NCI-H128 (cell line): ENCODE measurements at regions not wholly inside any gene's neighbourhood (a gene's known extent, or its start where the extent isn't known, plus 50 kb on each side); places are given as distances from the start of the nearest gene placed in this dataset.
A peak's percentile ranks its signal among the peaks of the same experiment; 100 is the strongest.
"Not testable (repeated sequence)": the region's sequence is repeated elsewhere in the genome, so short reads cannot be mapped to it uniquely, and the experiment has no call there.

Source experiments
- DNase-seq: peaks from one replicate; lab custom pipeline; 2025; ENCODE audit not compliant: unreplicated experiment; lab: John Stamatoyannopoulos, UW

GRCh38 chr21:39083377-39084008 is 99.8 kb downstream of the PSMG1 start:
- no peak for DNase-seq

GRCh38 chr21:39082656-39083376 is 100.4 kb downstream of the PSMG1 start:
- DNase-seq: no peak

DNA sequence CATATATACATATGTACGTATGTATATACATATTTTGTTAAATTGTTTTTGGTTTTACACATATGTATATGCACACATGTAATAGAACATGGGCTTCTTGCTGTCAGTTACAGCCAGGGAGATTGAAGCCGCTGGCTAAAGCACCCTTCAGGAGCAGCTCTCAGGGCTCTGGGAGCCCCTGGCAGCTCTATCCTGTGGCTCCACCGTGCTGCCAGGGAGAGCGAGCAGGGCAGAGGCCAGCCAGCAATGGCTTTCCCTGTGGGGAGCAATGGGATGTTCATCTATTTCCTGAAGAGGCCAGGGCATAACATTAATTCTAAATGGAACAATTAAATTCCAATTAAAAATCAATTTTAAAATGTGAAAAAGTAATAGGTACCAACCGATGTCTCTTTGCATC is 102.9 kb downstream of the PSMG1 start:
- no peak for DNase-seq

DNA sequence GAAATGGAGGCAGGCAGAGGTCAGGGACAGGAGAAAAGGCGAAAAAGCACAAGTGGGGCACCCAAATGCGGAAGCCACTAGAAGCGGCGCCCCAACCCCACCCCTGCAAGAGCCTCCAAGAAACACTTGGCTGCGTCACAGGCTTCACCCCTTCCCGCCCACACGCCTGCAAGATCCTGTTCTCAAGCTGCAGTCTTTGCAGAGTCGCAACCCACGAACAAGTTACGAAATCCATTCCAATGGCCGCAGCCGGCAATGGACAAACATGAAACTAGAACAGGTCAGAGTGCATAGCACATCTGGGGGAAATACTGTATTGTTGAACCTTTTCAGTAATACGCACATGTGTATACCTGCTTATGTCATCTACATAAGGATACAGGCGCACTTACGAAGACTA is 103.6 kb downstream of the PSMG1 start:
- no peak for DNase-seq

DNA sequence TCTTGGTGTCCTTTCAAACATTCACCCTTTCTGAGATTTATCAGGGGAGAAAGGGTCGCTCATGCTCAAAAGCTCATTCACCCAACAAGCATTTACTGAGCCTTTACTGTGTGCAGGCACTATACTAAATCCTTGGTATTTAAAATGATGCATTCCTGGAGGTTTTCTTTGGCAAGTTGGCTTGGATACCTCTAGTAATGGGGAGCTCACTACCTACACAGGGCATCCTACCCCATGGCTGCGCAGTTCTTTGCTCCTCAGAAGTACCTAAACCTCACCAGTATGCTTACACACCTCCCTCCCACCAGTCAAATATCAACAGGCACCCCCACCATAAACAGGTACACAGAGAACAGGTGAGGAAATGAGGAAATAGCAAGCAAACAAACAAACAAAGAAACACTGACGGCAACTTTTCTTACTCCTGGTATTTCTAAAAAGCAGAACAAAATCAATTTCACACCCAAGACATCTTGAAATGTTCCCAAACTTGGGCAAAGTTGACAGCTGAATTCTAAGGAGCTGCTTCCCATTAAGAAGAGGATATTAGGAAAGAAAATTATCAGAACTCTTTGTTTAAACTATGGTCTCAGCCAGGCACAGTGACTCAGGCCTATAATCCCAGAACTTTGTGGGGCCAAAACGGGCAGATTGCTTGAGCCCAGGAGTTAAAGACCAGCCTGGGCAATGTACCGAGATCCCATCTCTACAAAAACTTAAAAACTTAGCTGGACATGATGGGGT is 104.8 kb downstream of the PSMG1 start:
- DNase-seq: no peak

DNA sequence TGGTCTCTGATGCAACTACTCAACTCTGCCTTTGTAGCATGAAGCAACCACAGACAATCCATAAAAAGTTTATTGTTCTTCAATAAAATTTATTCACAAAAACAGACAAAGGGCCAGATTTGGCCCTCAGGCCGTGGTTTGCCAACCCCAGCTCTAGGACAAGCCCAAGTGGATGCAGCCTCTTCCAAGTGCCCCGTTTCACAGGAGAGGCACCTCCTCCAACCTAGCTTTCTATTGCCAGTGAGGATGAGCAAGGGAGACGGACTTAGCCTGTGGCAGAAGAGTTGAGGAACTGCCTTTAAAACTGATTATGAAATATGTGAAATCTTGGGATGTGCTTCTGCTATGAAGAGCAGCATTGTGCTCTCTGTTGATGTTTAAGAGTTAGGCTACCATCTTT is 105.4 kb downstream of the PSMG1 start:
- no peak for DNase-seq

- DNase-seq: no peak
Measured at GRCh38 chr21:39074508-39074907, 108.7 kb downstream of the PSMG1 start.

GRCh38 chr21:39073717-39074116 is 109.5 kb downstream of the PSMG1 start:
- DNase-seq: no peak

DNA sequence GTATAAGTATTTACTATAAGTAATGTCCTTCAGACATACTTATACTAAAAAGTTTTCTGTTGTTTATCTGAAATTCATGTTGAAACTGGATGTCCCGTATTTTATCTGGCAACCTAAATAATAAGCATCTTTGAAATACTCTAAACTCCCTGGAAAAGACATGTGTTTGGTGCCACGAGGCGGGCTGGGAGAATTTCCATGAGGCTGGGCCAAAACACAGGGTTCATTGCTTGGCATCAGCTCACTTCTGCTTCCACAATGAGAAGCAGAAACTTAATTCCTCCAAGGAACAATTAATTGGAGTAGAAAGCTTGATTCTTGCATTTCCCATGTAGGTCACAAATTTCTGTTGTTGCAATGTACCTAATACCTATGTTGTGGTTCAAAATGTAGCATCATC is 110.2 kb downstream of the PSMG1 start:
- no peak for DNase-seq

GRCh38 chr21:39072468-39072867 is 110.8 kb downstream of the PSMG1 start:
- no peak for DNase-seq

- DNase-seq: no peak
Measured at GRCh38 chr21:39071623-39072214, 111.5 kb downstream of the PSMG1 start.

DNA sequence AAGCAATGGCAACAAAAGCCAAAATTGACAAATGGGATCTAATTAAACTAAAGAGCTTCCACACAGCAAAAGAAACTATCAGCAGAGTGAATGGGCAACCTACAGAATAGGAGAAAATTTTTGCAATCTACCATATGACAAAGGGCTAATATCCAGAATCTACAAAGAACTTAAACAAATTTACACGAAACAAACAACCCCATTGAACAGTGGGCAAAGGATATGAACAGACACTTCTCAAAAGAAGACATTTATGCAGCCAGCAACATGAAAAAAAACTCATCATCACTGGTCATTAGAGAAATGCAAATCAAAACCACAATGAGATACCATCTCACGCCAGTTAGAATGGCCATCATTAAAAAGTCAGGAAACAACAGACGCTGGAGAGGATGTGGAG is 113.4 kb downstream of the PSMG1 start:
- not testable (repeated sequence) for DNase-seq

GRCh38 chr21:39066829-39067780 is 116.1 kb downstream of the PSMG1 start:
- no peak for DNase-seq

- no peak for DNase-seq
Measured at GRCh38 chr21:39065917-39066316, 117.3 kb downstream of the PSMG1 start.

DNA sequence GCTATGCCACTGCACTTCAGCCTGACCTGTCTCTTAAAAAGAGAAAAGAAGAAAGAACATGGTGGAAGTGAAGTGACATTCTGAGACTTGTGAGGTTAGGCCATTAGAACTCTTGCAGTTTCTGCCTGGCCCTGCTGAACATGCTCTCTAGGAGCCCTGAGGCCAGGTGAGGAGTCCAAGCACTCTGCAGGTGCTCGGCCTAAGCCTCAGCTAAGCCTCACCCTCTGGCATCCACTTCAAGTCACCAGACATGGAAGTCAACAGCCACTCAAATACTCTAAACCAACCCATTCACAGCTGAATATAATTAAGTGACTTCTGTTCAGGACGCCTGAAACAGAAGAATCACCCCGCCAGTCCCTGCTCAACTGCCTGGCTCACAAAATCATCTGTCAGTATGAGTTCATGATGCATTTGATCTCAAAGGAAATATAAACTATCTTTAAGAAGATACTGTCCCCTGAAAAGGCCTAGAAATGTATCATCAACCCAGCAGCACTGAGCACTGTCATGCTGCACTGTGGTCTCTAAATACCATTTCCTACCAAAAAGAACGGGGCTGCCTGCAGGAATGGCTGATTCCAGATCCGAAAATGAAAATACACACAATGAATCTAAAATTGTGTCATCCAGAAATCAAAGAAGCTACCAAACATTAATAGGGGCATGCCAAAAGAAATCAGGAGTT is 118.8 kb downstream of the PSMG1 start:
- DNase-seq: no peak

DNA sequence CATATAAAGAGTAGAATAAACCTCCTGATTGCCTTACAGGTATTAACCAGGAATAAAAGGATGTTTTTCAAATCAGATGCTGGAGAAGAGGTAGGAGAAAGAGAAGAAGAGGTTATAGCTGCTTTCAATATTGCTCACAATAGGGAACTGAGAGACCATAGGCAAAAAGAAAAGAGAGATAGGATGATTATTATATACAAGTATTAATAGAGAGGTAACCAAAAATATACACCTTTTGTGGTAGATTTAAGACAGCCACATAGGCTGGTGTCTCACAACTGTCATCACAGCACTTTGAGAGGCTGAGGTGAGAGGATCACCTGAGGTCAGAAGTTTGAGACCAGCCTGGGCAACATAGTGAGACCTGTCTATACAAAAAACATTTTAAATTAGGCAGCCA is 119.7 kb downstream of the PSMG1 start:
- no peak for DNase-seq

- DNase-seq: no peak
Measured at GRCh38 chr21:39062196-39062595, 121.1 kb downstream of the PSMG1 start.

DNA sequence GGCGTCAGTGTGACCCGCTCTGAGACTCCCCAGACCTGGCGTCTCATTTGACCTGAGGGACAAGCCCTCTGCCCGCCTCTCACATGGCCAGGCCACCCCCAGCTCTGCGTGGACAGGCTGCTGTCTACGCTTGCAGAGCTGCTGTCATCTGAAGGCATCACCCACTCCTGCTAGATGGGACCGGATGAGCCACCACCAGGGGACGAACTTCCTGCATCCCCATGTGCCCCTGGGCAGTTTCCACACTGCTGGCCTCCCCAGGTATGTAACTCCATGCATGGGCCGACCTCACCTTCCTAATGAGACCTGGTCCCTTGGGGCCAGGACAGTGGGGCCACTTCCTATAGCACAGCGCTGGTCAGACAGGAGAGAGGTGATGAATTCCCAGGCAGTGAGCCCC is 121.5 kb downstream of the PSMG1 start:
- no peak for DNase-seq

- DNase-seq: no peak
Measured at GRCh38 chr21:39060485-39061083, 122.7 kb downstream of the PSMG1 start.

- DNase-seq: peak; percentile 27
Measured at GRCh38 chr21:39057121-39057520, 126.1 kb downstream of the PSMG1 start.
